Neural cell (in vitro differentiated cells): ENCODE measurements at regions not wholly inside any gene's neighbourhood (a gene's known extent, or its start where the extent isn't known, plus 50 kb on each side); places are given as distances from the start of the nearest gene placed in this dataset.

ENCODE experiments used
- H2AFZ ChIP-seq: fragments of 200-600, 300-800 bp; sonication (generic), shearing (Covaris generic); 2 replicates; pipeline ENCODE4 v1.6.0; 2014; ENCODE audit warnings: low read depth, mild to moderate bottlenecking, antibody characterized with exemption, low read length, moderate library complexity
- H3F3A ChIP-seq: fragments of 200-600 bp; shearing (Covaris generic); 2 replicates; pipeline ENCODE4 v1.6.1; 2016; ENCODE audit warnings: mild to moderate bottlenecking, moderate library complexity, mixed read lengths, antibody characterized with exemption, low read length; ENCODE audit not compliant: insufficient read depth, poor library complexity, severe bottlenecking
- H3K27ac ChIP-seq: fragments of 200-600, 300-800 bp; sonication (generic), shearing (Covaris generic); 2 replicates; pipeline ENCODE4 v1.5.1; 2014; ENCODE audit warnings: mild to moderate bottlenecking, low read length, moderate library complexity
- H3K27me3 ChIP-seq: fragments of 300-800, 200-600 bp; sonication (generic), shearing (Covaris generic); 2 replicates; pipeline ENCODE4 v1.6.0; 2014; ENCODE audit warnings: mild to moderate bottlenecking, low read depth, low read length, moderate library complexity; ENCODE audit not compliant: insufficient read depth
- H3K36me3 ChIP-seq: fragments of 300-800, 200-600 bp; sonication (generic), shearing (Covaris generic); 2 replicates; pipeline ENCODE4 v1.5.1; 2014; ENCODE audit warnings: mild to moderate bottlenecking, antibody characterized with exemption, low read length, moderate library complexity; ENCODE audit not compliant: insufficient read depth
- H3K4me2 ChIP-seq: fragments of 300-800, 200-600 bp; sonication (generic), shearing (Covaris generic); 2 replicates; pipeline ENCODE4 v1.6.0; 2014; ENCODE audit warnings: mild to moderate bottlenecking, low read length
- H3K4me3 ChIP-seq: fragments of 300-800, 200-600 bp; sonication (generic), shearing (Covaris generic); 2 replicates; pipeline ENCODE4 v1.5.1; 2014; ENCODE audit warnings: mild to moderate bottlenecking, low read length, moderate library complexity
- H3K79me2 ChIP-seq: fragments of 200-600 bp; shearing (Covaris generic); replicated peaks from 2 replicates; pipeline ENCODE4 v1.6.0; 2014; ENCODE audit warnings: mild to moderate bottlenecking, low read length, moderate library complexity; ENCODE audit not compliant: insufficient read depth
- H3K9ac ChIP-seq: fragments of 300-800, 200-600 bp; sonication (generic), shearing (Covaris generic); 2 replicates; pipeline ENCODE4 v1.6.1; 2016; ENCODE audit warnings: mild to moderate bottlenecking, low read length, mixed read lengths
- H3K9me2 ChIP-seq: fragments of 200-600 bp; shearing (Covaris generic); 2 replicates; pipeline ENCODE4 v1.6.1; 2016; ENCODE audit warnings: mild to moderate bottlenecking, low read length, mixed read lengths; ENCODE audit not compliant: insufficient read depth
- H3K9me3 ChIP-seq: fragments of 200-600, 300-800 bp; sonication (generic), shearing (Covaris generic); 2 replicates; pipeline ENCODE4 v1.6.1; 2016; ENCODE audit warnings: mild to moderate bottlenecking, mixed run types, low read length, moderate library complexity, mixed read lengths
- H4K20me1 ChIP-seq: fragments of 200-600 bp; shearing (Covaris generic); 2 replicates; pipeline ENCODE4 v1.6.1; 2016; ENCODE audit warnings: mild to moderate bottlenecking, mixed run types; ENCODE audit not compliant: insufficient read depth
- EP300 ChIP-seq: fragments of 450-650 bp; conservative IDR thresholded peaks from 2 replicates; pipeline ENCODE4 v1.6.1; 2014; ENCODE audit warnings: antibody characterized with exemption, mild to moderate bottlenecking, moderate library complexity; ENCODE audit not compliant: poor library complexity, severe bottlenecking
- EZH2 ChIP-seq: fragments of 200-600, 300-800 bp; shearing (Covaris generic), sonication (generic); IDR thresholded peaks from 2 replicates; pipeline ENCODE4 v1.6.1; 2014; ENCODE audit warnings: antibody characterized with exemption, low read length, borderline replicate concordance, mild to moderate bottlenecking; ENCODE audit not compliant: insufficient read depth, poor library complexity, severe bottlenecking
- MXI1 ChIP-seq: fragments of 450-650 bp; conservative IDR thresholded peaks from 2 replicates; pipeline ENCODE4 v1.6.1; 2014; ENCODE audit warnings: antibody characterized with exemption, mild to moderate bottlenecking; ENCODE audit not compliant: poor library complexity, severe bottlenecking
- POLR2AphosphoS5 ChIP-seq: IDR thresholded peaks from 2 replicates; pipeline ENCODE4 v1.6.1; 2012
- RAD21 ChIP-seq: fragments of 450-650 bp; conservative IDR thresholded peaks from 2 replicates; pipeline ENCODE4 v1.6.1; 2014; ENCODE audit warnings: antibody characterized with exemption, mild to moderate bottlenecking, moderate library complexity
- SMC3 ChIP-seq: fragments of 450-650 bp; conservative IDR thresholded peaks from 2 replicates; pipeline ENCODE4 v1.6.1; 2014; ENCODE audit warnings: antibody characterized with exemption, mild to moderate bottlenecking, moderate library complexity; ENCODE audit not compliant: poor library complexity
- TAF1 ChIP-seq: IDR thresholded peaks from 2 replicates; pipeline ENCODE4 v1.6.1; 2012; ENCODE audit warnings: low read depth
- TF ChIP-seq, protein P1 (sequence below): fragments of 450-650 bp; IDR thresholded peaks from 2 replicates; pipeline ENCODE4 v1.5.1; 2014; ENCODE audit warnings: antibody characterized with exemption, mild to moderate bottlenecking, moderate library complexity; ENCODE audit not compliant: poor library complexity, severe bottlenecking
- TF ChIP-seq, protein P2 (sequence below): IDR thresholded peaks from 2 replicates; pipeline ENCODE4 v1.6.1; 2012; ENCODE audit warnings: borderline replicate concordance

DNA sequence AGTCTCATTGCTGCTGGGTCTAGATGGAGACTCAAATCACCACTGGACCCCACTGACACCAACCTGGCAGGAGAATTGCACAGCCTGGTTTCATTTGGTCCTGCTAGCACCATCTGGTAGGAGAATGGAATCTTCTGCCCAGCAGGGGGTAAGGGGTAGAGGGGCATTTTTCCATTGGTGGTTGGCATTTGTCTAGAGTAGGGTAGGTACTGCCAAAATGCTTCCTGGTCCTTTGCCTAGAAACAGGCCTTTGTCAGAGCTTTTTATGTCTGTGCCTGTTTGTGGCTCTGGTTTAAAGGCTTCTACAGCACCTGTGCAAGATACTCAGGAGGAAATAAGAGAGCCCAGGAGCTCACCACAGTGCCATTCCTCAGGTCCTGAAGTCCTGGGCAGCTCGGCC is 121.3 kb downstream of the KCTD12 start:
- H3K9me2 ChIP-seq = no peaks in the 10 kb centered on the region
- no peak overlapping the region for H3K4me3 ChIP-seq
- no peak overlapping the region for H3K27ac ChIP-seq
- H4K20me1 ChIP-seq = no peaks in the 10 kb centered on the region
- no peak overlapping the region for H3K4me2 ChIP-seq
- no peaks in the 10 kb centered on the region for H3K36me3 ChIP-seq
- H3F3A ChIP-seq = no peaks in the 10 kb centered on the region
- no peak overlapping the region for H3K9ac ChIP-seq
- no peak overlapping the region for H2AFZ ChIP-seq
- no peaks in the 10 kb centered on the region for H3K79me2 ChIP-seq
- H3K27me3 ChIP-seq = no peaks in the 10 kb centered on the region
- TF ChIP-seq EP300 = no peak
- TF ChIP-seq, protein P1, sequence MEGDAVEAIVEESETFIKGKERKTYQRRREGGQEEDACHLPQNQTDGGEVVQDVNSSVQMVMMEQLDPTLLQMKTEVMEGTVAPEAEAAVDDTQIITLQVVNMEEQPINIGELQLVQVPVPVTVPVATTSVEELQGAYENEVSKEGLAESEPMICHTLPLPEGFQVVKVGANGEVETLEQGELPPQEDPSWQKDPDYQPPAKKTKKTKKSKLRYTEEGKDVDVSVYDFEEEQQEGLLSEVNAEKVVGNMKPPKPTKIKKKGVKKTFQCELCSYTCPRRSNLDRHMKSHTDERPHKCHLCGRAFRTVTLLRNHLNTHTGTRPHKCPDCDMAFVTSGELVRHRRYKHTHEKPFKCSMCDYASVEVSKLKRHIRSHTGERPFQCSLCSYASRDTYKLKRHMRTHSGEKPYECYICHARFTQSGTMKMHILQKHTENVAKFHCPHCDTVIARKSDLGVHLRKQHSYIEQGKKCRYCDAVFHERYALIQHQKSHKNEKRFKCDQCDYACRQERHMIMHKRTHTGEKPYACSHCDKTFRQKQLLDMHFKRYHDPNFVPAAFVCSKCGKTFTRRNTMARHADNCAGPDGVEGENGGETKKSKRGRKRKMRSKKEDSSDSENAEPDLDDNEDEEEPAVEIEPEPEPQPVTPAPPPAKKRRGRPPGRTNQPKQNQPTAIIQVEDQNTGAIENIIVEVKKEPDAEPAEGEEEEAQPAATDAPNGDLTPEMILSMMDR = no peak
- no peak for TF ChIP-seq MXI1
- TF ChIP-seq POLR2AphosphoS5 = no peak
- TF ChIP-seq, protein P2, sequence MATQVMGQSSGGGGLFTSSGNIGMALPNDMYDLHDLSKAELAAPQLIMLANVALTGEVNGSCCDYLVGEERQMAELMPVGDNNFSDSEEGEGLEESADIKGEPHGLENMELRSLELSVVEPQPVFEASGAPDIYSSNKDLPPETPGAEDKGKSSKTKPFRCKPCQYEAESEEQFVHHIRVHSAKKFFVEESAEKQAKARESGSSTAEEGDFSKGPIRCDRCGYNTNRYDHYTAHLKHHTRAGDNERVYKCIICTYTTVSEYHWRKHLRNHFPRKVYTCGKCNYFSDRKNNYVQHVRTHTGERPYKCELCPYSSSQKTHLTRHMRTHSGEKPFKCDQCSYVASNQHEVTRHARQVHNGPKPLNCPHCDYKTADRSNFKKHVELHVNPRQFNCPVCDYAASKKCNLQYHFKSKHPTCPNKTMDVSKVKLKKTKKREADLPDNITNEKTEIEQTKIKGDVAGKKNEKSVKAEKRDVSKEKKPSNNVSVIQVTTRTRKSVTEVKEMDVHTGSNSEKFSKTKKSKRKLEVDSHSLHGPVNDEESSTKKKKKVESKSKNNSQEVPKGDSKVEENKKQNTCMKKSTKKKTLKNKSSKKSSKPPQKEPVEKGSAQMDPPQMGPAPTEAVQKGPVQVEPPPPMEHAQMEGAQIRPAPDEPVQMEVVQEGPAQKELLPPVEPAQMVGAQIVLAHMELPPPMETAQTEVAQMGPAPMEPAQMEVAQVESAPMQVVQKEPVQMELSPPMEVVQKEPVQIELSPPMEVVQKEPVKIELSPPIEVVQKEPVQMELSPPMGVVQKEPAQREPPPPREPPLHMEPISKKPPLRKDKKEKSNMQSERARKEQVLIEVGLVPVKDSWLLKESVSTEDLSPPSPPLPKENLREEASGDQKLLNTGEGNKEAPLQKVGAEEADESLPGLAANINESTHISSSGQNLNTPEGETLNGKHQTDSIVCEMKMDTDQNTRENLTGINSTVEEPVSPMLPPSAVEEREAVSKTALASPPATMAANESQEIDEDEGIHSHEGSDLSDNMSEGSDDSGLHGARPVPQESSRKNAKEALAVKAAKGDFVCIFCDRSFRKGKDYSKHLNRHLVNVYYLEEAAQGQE = no peak
- TF ChIP-seq EZH2 = no peak
- TF ChIP-seq SMC3 = no peak
- TF ChIP-seq RAD21 = no peak
- TF ChIP-seq TAF1 = no peak
- no peaks in the 10 kb centered on the region for H3K9me3 ChIP-seq

- no peaks in the 10 kb centered on the region for H3K27me3 ChIP-seq
- H2AFZ ChIP-seq = no peak overlapping the region
- H4K20me1 ChIP-seq = no peaks in the 10 kb centered on the region
- H3K27ac ChIP-seq = no peak overlapping the region
- H3K9me3 ChIP-seq = no peaks in the 10 kb centered on the region
- no peaks in the 10 kb centered on the region for H3K9me2 ChIP-seq
- TF ChIP-seq EP300 (no peak), TAF1 (no peak), RAD21 (no peak), SMC3 (no peak), MXI1 (no peak), POLR2AphosphoS5 (no peak), EZH2 (no peak)
- TF ChIP-seq, protein P1 = no peak
- TF ChIP-seq, protein P2 = no peak
- no peak overlapping the region for H3K9ac ChIP-seq
- H3F3A ChIP-seq = no peaks in the 10 kb centered on the region
- no peaks in the 10 kb centered on the region for H3K36me3 ChIP-seq
- H3K4me2 ChIP-seq = no peak overlapping the region
- no peak overlapping the region for H3K4me3 ChIP-seq
- H3K79me2 ChIP-seq = no peaks in the 10 kb centered on the region
Measured at GRCh38 chr13:76764429-76764828, 121.8 kb downstream of the KCTD12 start.
